ENCODE measurements at regions not wholly inside any gene's neighbourhood (a gene's known extent, or its start where the extent isn't known, plus 50 kb on each side); places are given as distances from the start of the nearest gene placed in this dataset.
"Not testable (repeated sequence)": the region's sequence is repeated elsewhere in the genome, so short reads cannot be mapped to it uniquely, and the experiment has no call there.

GRCh38 chr7:115338016-115338415 is 416.1 kb downstream of the MDFIC start:
- ATAC-seq (ENCODE audit: low FRiP score): no peak
- TF ChIP-seq, protein P1, sequence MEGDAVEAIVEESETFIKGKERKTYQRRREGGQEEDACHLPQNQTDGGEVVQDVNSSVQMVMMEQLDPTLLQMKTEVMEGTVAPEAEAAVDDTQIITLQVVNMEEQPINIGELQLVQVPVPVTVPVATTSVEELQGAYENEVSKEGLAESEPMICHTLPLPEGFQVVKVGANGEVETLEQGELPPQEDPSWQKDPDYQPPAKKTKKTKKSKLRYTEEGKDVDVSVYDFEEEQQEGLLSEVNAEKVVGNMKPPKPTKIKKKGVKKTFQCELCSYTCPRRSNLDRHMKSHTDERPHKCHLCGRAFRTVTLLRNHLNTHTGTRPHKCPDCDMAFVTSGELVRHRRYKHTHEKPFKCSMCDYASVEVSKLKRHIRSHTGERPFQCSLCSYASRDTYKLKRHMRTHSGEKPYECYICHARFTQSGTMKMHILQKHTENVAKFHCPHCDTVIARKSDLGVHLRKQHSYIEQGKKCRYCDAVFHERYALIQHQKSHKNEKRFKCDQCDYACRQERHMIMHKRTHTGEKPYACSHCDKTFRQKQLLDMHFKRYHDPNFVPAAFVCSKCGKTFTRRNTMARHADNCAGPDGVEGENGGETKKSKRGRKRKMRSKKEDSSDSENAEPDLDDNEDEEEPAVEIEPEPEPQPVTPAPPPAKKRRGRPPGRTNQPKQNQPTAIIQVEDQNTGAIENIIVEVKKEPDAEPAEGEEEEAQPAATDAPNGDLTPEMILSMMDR (IDR thresholded peaks at IDR 0.05): no peak
- DNase-seq (ENCODE audit: low spot score): no peak

GRCh38 chr7:115332691-115333090 is 410.8 kb downstream of the MDFIC start:
- ATAC-seq (ENCODE audit: low FRiP score): no peak
- TF ChIP-seq, protein P1 (IDR thresholded peaks at IDR 0.05): no peak
- no peak for DNase-seq (ENCODE audit: low spot score)

DNA sequence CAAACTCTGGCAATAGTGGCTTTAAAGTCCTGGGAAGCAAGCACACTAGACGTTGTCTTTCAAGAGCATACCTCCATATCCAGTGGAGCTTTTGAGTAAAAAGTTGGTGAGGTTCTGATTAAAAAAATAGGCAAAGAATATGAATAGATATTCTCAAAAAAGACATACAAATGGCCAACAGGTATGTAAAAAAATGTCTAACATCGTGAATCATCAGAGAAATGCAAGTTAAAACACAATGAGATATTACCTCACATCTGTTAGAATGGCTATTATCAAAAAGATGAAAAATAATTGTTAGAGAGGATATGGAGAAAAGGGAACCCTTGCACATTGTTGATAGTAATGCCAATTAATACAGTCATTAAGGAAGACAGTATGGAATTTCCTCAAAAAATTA is 407.1 kb downstream of the MDFIC start:
- ATAC-seq (ENCODE audit: low FRiP score) (no peak), DNase-seq (ENCODE audit: low spot score) (no peak)
- TF ChIP-seq, protein P1 (IDR thresholded peaks at IDR 0.05): no peak

DNA sequence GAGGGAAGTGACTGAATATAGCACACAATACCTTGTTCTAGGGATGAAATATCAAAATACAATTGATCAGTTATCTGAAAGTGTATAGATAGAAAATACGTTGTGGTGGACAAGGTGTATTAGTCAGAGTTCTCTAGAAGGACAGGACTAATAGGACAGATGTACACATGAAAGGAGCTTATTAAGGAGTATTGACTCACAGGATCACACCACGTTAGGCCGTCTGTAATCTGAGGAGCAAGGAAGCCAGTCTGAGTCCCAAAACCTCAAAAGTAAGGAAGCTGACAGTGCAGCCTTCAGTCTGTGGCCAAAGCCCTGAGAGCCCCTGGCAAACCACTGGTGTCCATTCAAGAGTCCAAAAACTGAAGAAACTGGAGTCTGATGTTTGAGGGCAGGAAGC is 406.1 kb downstream of the MDFIC start:
- ATAC-seq (ENCODE audit: low FRiP score): no peak
- no peak for DNase-seq (ENCODE audit: low spot score)
- TF ChIP-seq, protein P1 (IDR thresholded peaks at IDR 0.05): no peak

GRCh38 chr7:115327326-115327725 is 405.4 kb downstream of the MDFIC start:
- ATAC-seq (ENCODE audit: low FRiP score) (no peak), DNase-seq (ENCODE audit: low spot score) (no peak)
- TF ChIP-seq, protein P1 (IDR thresholded peaks at IDR 0.05): no peak

- DNase-seq (ENCODE audit: low spot score): no peak
- TF ChIP-seq, protein P1 (IDR thresholded peaks at IDR 0.05): no peak
Observed at GRCh38 chr7:115319541-115319940, 397.6 kb downstream of the MDFIC start.

DNA sequence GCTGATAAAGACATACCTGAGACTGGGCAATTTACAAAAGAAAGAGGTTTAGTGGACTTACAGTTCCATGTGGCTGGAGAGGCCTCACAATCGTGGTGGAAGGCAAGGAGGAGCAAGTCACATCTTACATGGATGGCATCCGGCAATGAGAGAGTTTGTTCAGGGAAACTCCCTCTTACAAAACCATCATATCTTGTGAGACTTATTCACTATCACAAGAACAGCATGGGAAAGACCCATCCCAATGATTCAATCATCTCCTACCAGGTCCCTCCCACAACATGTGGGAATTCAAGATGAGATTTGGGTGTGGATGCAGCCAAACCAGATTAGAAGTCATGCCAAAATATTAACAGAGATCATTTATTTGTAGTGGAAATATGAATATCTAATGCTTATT is 388.4 kb downstream of the MDFIC start:
- not testable (repeated sequence) for DNase-seq (ENCODE audit: low spot score); ATAC-seq (ENCODE audit: low FRiP score)

More at GRCh38 chr7:115319541-115319940, 397.6 kb downstream of the MDFIC start:
- ATAC-seq (ENCODE audit: low FRiP score): no peak

GRCh38 chr7:115306586-115306985 is 384.7 kb downstream of the MDFIC start:
- no peak for DNase-seq (ENCODE audit: low spot score)
- TF ChIP-seq, protein P1 (IDR thresholded peaks at IDR 0.05): no peak
- ATAC-seq (ENCODE audit: low FRiP score): no peak

Data from omental fat pad (tissue), 3 donors.